Activated CD8-positive, alpha-beta memory T cell treated with anti-CD3 and anti-CD28 coated beads, Interleukin-2, amount 10 ng/mL, durations not matched to agents 7 days and 5 days (primary cell): ENCODE measurements at regions not wholly inside any gene's neighbourhood (a gene's known extent, or its start where the extent isn't known, plus 50 kb on each side); places are given as distances from the start of the nearest gene placed in this dataset.

Experiments
- ATAC-seq: fragments of 150-1000 bp; cut with Tn5 transposase; one replicate; pipeline ENCODE4 v1.10.0; 2021; ENCODE audit warnings: moderate library complexity
- CTCF ChIA-PET: fragments of 350-600 bp; sonication (Branson Sonifier 250); formaldehyde crosslinking; loops from one replicate; lab custom pipeline; 2021; ENCODE audit warnings: antibody characterized with exemption; lab: Charles Lee
- DNase-seq: peaks from one replicate; pipeline ENCODE4 v3.0.0-alpha.2; 2020
- H3K27ac Mint-ChIP-seq: one replicate; pipeline ENCODE4 v1.8.0; 2021; ENCODE audit warnings: mild to moderate bottlenecking, mixed read lengths
- H3K27me3 Mint-ChIP-seq: one replicate; pipeline ENCODE4 v1.8.0; 2021; ENCODE audit warnings: mixed read lengths
- H3K36me3 Mint-ChIP-seq: one replicate; pipeline ENCODE4 v1.8.0; 2021; ENCODE audit warnings: mild to moderate bottlenecking, mixed read lengths
- H3K4me1 Mint-ChIP-seq: one replicate; pipeline ENCODE4 v1.8.0; 2021; ENCODE audit warnings: mixed read lengths
- H3K4me3 Mint-ChIP-seq: one replicate; pipeline ENCODE4 v1.8.0; 2021; ENCODE audit warnings: mild to moderate bottlenecking, moderate library complexity, mixed read lengths
- H3K9me3 Mint-ChIP-seq: one replicate; pipeline ENCODE4 v1.8.0; 2022; ENCODE audit warnings: low read depth, mixed read lengths

DNA sequence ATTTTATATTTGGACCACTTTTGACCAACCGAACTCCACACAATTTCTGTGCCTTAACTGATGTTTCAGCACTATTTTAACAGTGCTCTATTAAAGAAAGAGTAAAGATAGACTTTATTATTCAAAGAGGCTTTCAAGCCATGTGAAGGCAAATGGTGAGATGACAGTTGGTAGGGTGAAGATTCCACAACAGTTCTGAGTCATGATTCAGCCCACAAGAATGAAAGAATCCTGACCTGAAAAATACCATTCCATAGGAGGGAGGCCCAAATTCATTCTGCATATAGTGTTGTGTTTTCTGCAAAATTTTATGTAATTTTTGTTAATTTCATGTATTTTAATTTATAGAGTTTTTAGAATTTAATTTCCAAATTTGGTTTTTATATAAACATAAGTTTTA is 135.6 kb upstream of the STAC start:
- Mint-ChIP-seq H3K9me3 (no peaks in the 10 kb centered on the region), H3K36me3 (no peaks in the 10 kb centered on the region), H3K27me3 (no peaks in the 10 kb centered on the region), H3K4me1 (no peaks in the 10 kb centered on the region), H3K4me3 (no peak overlapping the region), H3K27ac (no peak overlapping the region)
- no peak for DNase-seq
- CTCF ChIA-PET: no interaction called here
- ATAC-seq: no peak

DNA sequence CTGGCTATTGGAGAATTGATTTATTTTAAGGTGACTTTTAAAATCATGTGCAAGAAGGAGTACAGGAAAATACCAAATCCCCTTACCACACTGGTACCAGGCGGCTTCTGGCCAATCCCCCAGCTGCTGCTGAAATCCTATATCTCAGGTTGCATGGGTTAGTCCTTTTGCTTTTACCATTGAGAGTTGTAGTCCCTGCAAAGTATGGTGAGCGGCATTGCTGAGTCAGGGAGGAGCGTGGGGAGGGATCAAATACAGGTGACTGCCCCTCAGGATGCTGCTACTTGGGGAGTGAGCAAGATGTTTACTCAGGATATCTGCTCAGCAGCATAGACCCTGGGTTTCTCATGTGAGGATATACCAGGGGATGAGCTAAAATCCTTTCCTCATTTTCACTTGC is 131.9 kb upstream of the STAC start:
- no peak for ATAC-seq
- H3K36me3 Mint-ChIP-seq: no peaks in the 10 kb centered on the region
- no peak overlapping the region for H3K27ac Mint-ChIP-seq
- H3K27me3 Mint-ChIP-seq: no peaks in the 10 kb centered on the region
- H3K9me3 Mint-ChIP-seq: peaks cover 4% of the 10 kb centered on the region
- no peak overlapping the region for H3K4me3 Mint-ChIP-seq
- CTCF ChIA-PET: no interaction called here
- DNase-seq: no peak
- no peaks in the 10 kb centered on the region for H3K4me1 Mint-ChIP-seq

DNA sequence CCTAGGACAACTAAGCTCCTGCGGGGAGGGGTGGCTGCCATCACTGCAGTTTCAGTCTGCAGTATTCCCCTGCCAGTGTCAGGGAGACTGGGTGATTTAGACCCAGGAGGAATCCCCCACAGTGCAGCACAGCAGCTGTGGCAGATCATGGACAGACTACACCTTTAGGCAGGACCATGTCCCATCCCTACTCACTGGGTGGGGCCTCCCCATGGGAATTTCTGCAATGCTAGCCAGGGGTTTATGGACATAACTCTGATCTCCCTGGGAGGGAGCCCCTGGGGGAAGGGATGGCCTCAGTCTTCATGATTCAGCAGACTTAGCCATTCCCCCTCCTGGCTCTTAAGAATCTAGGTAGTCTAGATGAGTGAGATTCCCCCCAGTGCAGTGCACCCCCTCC is 130.1 kb upstream of the STAC start:
- Mint-ChIP-seq H3K27ac (no peak overlapping the region), H3K9me3 (peaks cover 4% of the 10 kb centered on the region), H3K36me3 (no peaks in the 10 kb centered on the region), H3K27me3 (no peaks in the 10 kb centered on the region), H3K4me3 (no peak overlapping the region), H3K4me1 (no peaks in the 10 kb centered on the region)
- no peak for ATAC-seq
- no peak for DNase-seq
- CTCF ChIA-PET: no interaction called here

DNA sequence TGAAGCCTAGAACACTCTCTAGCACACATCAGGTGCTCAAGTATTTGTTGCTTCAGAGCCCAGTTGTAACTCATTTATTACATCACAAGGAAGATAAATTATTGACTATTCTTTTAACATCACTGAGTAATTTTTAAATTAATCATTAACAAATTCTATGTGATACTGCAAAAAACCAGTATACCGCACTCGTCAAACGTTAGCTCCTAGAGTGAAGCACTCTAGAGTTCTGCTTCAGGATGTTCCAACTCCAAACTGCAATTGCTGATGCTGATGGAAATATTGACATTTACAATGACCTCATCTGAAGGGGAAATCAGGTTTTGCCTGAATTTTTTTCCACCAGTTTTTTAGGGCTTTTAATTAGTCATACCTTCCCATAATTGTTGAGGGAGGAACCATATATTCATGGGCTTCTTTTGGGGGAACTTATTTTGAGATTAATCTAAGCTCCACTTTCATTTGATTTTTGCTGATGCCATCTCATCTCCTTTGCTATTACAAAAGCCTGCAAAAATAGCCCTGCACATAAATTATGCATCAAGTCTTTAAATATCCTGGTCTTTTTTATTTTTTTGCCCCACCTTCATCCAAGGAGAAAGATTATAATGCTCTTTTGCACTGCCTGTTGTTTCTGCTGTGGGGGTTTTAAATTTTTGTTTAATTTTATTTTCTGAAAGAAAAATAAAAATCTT is 123.0 kb upstream of the STAC start:
- no peaks in the 10 kb centered on the region for H3K27me3 Mint-ChIP-seq
- H3K36me3 Mint-ChIP-seq: no peaks in the 10 kb centered on the region
- H3K4me3 Mint-ChIP-seq: no peak overlapping the region
- no peak for ATAC-seq
- no peak overlapping the region for H3K27ac Mint-ChIP-seq
- H3K4me1 Mint-ChIP-seq: no peaks in the 10 kb centered on the region
- CTCF ChIA-PET: no interaction called here
- DNase-seq: no peak
- H3K9me3 Mint-ChIP-seq: peaks cover 4% of the 10 kb centered on the region

DNA sequence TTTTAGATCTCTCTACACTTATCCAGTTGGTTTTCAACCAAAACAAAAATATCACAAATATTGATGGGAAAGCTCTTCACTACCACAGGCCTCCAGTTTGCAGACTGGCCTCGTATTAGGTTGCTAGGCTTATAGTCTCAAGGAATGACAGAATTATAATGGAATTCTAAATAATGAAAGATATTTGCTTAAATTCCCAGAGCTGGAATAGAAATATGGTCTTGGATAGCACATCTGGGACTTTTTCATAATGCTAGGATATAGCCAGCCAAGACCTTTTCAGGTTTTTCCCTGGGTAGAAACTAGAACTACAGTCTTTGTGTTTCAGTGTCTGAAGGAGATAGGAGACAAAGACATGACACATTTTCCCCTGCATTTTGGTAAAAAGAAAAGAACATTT is 121.9 kb upstream of the STAC start:
- DNase-seq (no peak), ATAC-seq (no peak)
- CTCF ChIA-PET: no interaction called here
- Mint-ChIP-seq H3K9me3 (no peaks in the 10 kb centered on the region), H3K27me3 (no peaks in the 10 kb centered on the region), H3K36me3 (no peaks in the 10 kb centered on the region), H3K4me1 (no peaks in the 10 kb centered on the region), H3K27ac (no peak overlapping the region), H3K4me3 (no peak overlapping the region)

DNA sequence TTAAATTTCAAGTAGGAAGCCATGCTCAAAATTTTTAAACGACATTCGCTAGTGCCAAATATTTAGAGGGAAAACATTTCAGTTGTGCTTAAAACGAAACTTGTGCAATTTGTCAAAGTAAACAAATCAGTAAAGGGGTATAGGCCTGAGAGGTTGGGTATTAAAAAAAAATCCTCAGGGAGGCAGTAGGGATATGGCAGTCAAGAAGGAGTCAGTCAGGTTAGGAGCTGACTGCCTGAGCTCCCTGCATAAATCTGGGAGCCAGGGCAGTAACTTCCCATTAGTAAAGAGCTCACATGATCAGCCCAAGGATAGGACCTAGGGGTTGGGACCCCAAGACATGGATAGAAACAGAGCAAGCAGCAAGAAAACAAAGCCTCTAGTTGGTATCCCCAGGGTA is 120.7 kb upstream of the STAC start:
- no peaks in the 10 kb centered on the region for H3K27me3 Mint-ChIP-seq
- H3K9me3 Mint-ChIP-seq: no peaks in the 10 kb centered on the region
- CTCF ChIA-PET: no interaction called here
- H3K4me1 Mint-ChIP-seq: no peaks in the 10 kb centered on the region
- ATAC-seq (no peak), DNase-seq (no peak)
- H3K36me3 Mint-ChIP-seq: no peaks in the 10 kb centered on the region
- H3K4me3 Mint-ChIP-seq: no peak overlapping the region
- H3K27ac Mint-ChIP-seq: no peak overlapping the region

DNA sequence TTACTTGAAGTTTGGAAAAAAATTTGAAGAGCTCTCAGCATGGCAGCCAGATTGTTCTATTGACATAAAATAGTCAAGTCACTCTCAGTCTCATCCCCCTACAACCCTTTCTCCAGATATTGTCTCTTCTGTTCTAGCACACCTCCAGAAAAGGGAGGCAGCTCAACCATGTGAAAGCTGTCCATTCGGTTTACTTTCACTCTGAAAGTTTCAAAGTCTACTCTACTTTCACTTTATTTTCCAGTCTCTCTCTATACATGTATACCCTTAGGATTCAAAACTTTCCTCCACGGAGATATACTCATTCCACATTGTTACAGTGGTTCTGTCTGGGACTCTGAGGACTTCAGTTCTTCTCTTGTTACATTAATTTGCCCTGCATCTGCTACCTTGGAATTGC is 111.0 kb upstream of the STAC start:
- peaks cover 8% of the 10 kb centered on the region for H3K9me3 Mint-ChIP-seq
- no peaks in the 10 kb centered on the region for H3K36me3 Mint-ChIP-seq
- DNase-seq: no peak
- H3K27me3 Mint-ChIP-seq: no peaks in the 10 kb centered on the region
- H3K4me1 Mint-ChIP-seq: no peaks in the 10 kb centered on the region
- no peak overlapping the region for H3K27ac Mint-ChIP-seq
- CTCF ChIA-PET: no interaction called here
- H3K4me3 Mint-ChIP-seq: no peak overlapping the region
- ATAC-seq: no peak

DNA sequence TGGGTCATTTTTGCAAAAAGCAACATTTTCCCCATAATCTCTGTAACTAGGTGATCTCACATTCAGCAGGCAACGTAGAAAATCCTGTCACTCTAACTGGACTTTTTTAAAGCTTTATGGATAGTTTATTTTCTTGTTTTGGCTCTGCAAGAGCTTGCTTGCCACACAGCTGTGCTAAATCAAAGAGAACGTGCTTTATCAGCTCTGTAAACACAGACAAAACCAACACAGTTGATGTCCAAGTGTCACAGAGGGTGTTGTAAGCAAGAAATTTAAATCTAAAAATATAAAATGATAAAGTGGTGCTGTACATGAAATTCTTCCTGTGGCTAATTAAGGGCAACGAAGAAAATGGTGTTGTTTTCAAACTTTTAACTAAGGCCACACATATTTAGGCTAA is 97.5 kb upstream of the STAC start:
- peaks cover 3% of the 10 kb centered on the region for H3K9me3 Mint-ChIP-seq
- no peak overlapping the region for H3K27ac Mint-ChIP-seq
- H3K4me3 Mint-ChIP-seq: no peak overlapping the region
- CTCF ChIA-PET: no interaction called here
- no peaks in the 10 kb centered on the region for H3K36me3 Mint-ChIP-seq
- ATAC-seq (no peak), DNase-seq (no peak)
- H3K4me1 Mint-ChIP-seq: no peaks in the 10 kb centered on the region
- no peaks in the 10 kb centered on the region for H3K27me3 Mint-ChIP-seq

DNA sequence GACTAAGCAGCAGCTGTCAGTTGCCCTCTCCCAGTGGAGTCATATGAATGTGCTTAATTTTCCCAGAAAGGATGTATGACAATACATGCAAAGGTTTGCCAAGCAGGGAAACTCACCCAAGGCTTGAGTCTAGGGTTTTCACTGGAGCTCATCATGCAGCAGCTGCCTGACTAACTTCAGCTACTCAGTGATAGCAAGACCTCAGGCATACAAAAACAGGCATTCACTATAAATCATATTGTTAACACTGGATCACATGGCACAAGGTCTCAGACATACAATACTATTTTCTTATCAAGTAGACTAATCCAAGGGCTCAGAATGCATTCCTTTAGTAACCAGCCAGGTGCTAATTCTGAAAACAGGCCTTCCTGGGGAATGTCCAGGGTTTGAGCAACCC is 85.0 kb upstream of the STAC start:
- no peaks in the 10 kb centered on the region for H3K27me3 Mint-ChIP-seq
- ATAC-seq: no peak
- CTCF ChIA-PET: no interaction called here

DNA sequence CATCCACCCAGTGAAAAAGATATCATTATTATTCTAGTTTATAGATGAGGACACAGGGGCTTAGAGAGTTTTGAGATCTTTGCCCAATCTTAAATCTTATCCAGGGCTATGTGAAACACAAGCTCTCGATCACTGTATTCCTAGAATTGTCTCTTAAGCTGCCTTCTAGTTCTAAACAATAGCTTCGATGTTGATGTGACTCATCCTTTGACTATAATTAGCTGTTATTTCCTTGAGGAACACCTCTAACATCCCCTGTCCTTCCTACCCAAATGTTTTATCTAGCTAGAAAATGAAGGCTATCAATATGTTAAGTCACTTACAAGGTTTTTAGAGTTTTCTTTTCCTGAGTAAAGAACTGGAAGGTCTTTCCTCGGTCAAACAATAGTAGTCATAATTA is 83.1 kb upstream of the STAC start:
- ATAC-seq: no peak
- H3K9me3 Mint-ChIP-seq: peaks cover 6% of the 10 kb centered on the region
- no peak for DNase-seq
- H3K36me3 Mint-ChIP-seq: no peaks in the 10 kb centered on the region
- H3K4me1 Mint-ChIP-seq: no peaks in the 10 kb centered on the region
- H3K27me3 Mint-ChIP-seq: no peaks in the 10 kb centered on the region
- CTCF ChIA-PET: no interaction called here
- H3K4me3 Mint-ChIP-seq: no peak overlapping the region
- H3K27ac Mint-ChIP-seq: no peak overlapping the region

More for the DNA sequence above, 85.0 kb upstream of the STAC start:
- DNase-seq: no peak
- no peak overlapping the region for H3K27ac Mint-ChIP-seq
- no peak overlapping the region for H3K4me3 Mint-ChIP-seq
- H3K4me1 Mint-ChIP-seq: no peaks in the 10 kb centered on the region
- H3K36me3 Mint-ChIP-seq: no peaks in the 10 kb centered on the region
- H3K9me3 Mint-ChIP-seq: peaks cover 6% of the 10 kb centered on the region

DNA sequence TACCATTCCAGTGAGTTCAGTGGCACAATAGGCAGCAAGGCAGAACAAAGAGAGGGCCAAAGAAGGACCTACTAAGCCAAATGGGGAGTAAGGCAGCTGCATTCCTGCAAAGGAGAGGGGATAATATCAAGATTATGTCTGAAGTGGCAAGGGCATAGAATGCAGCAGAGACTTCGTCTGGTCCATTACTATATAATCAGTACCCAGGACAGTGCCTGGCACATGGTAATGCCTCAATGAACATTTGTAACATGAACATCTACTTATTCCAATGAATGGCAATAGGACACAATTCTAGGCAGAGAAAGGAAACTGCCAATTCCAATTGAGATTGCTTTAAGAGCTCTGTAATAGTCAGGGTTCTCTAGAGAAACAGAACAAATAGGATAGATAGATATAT is 82.1 kb upstream of the STAC start:
- Mint-ChIP-seq H3K36me3 (no peaks in the 10 kb centered on the region), H3K4me1 (no peaks in the 10 kb centered on the region), H3K27me3 (no peaks in the 10 kb centered on the region), H3K9me3 (peaks cover 6% of the 10 kb centered on the region), H3K4me3 (no peak overlapping the region), H3K27ac (no peak overlapping the region)
- DNase-seq (no peak), ATAC-seq (no peak)
- CTCF ChIA-PET: no interaction called here

DNA sequence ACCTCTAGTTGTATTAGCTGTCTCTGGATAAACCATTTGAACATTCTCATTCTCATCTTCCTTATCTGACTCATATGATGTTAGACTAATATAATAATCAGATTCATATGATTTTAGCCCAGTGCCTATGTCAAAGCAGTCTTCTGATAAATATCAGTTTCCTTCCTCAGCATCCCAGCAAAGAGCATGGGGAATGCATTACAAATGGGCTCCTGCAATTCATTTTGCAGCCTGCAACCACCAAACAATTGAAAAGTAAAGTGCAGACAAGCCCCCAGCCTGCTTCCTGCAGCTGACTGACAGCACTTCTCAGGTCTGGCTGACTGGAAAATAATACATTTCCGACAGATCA is 78.2 kb upstream of the STAC start:
- no peaks in the 10 kb centered on the region for H3K27me3 Mint-ChIP-seq
- no peak overlapping the region for H3K4me3 Mint-ChIP-seq
- no peak overlapping the region for H3K27ac Mint-ChIP-seq
- no peaks in the 10 kb centered on the region for H3K4me1 Mint-ChIP-seq
- H3K36me3 Mint-ChIP-seq: no peaks in the 10 kb centered on the region
- DNase-seq (no peak), ATAC-seq (no peak)
- H3K9me3 Mint-ChIP-seq: peaks cover 2% of the 10 kb centered on the region
- CTCF ChIA-PET: no interaction called here

DNA sequence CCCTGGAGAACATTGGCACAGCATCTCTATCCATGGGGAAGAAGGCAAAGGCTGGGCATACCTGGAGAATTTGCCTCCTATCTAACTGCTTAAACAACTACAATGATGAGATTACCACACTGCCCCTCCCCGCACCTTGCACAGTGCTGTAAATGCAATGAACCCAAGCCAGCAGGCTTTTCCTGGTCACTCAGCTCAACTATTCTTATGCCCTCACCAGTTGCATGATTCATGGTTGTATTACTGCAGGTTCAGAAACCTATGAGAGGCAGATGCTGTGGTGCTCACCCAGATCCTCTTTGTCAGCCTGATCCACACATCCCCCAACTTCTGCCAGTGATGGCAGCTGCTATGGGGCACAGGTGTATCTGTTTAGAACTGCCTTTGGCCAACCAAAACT is 77.7 kb upstream of the STAC start:
- H3K36me3 Mint-ChIP-seq: no peaks in the 10 kb centered on the region
- peaks cover 2% of the 10 kb centered on the region for H3K9me3 Mint-ChIP-seq
- no peak for DNase-seq
- H3K4me1 Mint-ChIP-seq: no peaks in the 10 kb centered on the region
- CTCF ChIA-PET: no interaction called here
- no peaks in the 10 kb centered on the region for H3K27me3 Mint-ChIP-seq
- ATAC-seq: no peak
- no peak overlapping the region for H3K4me3 Mint-ChIP-seq
- no peak overlapping the region for H3K27ac Mint-ChIP-seq

DNA sequence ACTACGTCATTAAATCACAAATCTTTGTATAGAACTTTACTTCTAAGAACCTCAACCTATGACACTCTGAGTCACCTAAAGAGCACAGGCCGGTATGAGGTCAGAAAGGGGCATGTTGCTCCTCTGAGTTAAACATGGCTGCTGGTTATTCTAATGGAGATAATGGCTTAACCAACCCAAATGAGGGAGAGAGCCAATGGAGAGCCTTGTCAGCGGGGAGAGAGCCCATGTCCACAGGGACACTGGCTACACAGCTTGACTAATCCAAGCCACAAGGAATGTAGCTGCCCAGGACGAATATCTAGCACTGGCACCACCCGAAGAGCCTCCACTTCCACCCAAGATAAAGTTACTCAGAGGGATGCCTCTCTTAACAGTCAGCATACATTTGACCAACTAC is 77.0 kb upstream of the STAC start:
- no peaks in the 10 kb centered on the region for H3K36me3 Mint-ChIP-seq
- no peaks in the 10 kb centered on the region for H3K4me1 Mint-ChIP-seq
- H3K27ac Mint-ChIP-seq: no peak overlapping the region
- H3K4me3 Mint-ChIP-seq: no peak overlapping the region
- no peaks in the 10 kb centered on the region for H3K27me3 Mint-ChIP-seq
- DNase-seq (no peak), ATAC-seq (no peak)
- peaks cover 2% of the 10 kb centered on the region for H3K9me3 Mint-ChIP-seq
- CTCF ChIA-PET: no interaction called here

DNA sequence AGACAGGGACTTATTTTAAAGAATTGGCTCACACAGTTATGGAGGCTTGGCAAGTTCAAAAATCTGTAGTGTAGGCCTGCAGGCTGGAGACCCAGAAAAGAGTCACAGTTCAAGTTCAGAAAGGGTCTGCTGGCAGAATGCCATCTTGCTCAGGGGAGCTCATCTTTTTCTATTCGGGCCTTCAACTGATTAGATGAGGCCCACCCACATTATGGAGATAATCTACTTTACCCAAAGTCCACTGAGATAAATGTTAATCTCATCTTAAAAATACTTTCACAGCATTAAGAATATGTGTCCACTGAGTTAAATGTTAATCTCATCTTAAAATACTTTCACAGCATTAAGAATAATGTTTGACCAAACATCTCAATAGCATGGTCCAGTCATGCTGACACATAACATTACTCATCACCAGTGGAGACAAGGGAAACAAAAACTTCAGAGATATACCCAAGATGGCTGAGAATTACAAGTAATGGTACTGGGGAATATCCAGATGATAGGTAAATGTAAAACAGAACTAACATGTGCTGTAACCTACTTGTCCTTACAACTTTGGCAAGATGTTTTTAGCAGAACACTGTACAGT is 74.3 kb upstream of the STAC start:
- ATAC-seq (no peak), DNase-seq (no peak)
- peaks cover 3% of the 10 kb centered on the region for H3K9me3 Mint-ChIP-seq
- no peaks in the 10 kb centered on the region for H3K4me1 Mint-ChIP-seq
- no peak overlapping the region for H3K4me3 Mint-ChIP-seq
- H3K27me3 Mint-ChIP-seq: no peaks in the 10 kb centered on the region
- H3K36me3 Mint-ChIP-seq: no peaks in the 10 kb centered on the region
- H3K27ac Mint-ChIP-seq: no peak overlapping the region
- CTCF ChIA-PET: no interaction called here
